HG03460 (cell line): ENCODE measurements at regions not wholly inside any gene's neighbourhood (a gene's known extent, or its start where the extent isn't known, plus 50 kb on each side); places are given as distances from the start of the nearest gene placed in this dataset.

Experiments
- ATAC-seq: cut with Tn5 transposase; IDR thresholded peaks from one replicate; pipeline ENCODE4 v1.9.1; 2021; ENCODE audit not compliant: unreplicated experiment

GRCh38 chr12:75908961-75909605 is 122.5 kb downstream of the PHLDA1 start:
- no peak for ATAC-seq

- ATAC-seq, result no peak
These were observed 125.7 kb downstream of the PHLDA1 start for GRCh38 chr12:75905922-75906321.

GRCh38 chr12:75900781-75901254 is 130.8 kb downstream of the PHLDA1 start:
- no peak for ATAC-seq

GRCh38 chr12:75900226-75900625 is 131.3 kb downstream of the PHLDA1 start:
- no peak for ATAC-seq

- no peak for ATAC-seq
These were observed 136.4 kb downstream of the PHLDA1 start for GRCh38 chr12:75894965-75895754.

- ATAC-seq, result no peak
These were observed 137.8 kb downstream of the PHLDA1 start for GRCh38 chr12:75893765-75894164.

- ATAC-seq, result no peak
These were observed 138.7 kb downstream of the PHLDA1 start for GRCh38 chr12:75892731-75893408.

- ATAC-seq, result no peak
These were observed 140.5 kb downstream of the PHLDA1 start for GRCh38 chr12:75891072-75891471.

- ATAC-seq, result no peak
These were observed 140.9 kb downstream of the PHLDA1 start for GRCh38 chr12:75890660-75891059.

GRCh38 chr12:75890141-75890540 is 141.4 kb downstream of the PHLDA1 start:
- ATAC-seq, result no peak

GRCh38 chr12:75888874-75889613 is 142.5 kb downstream of the PHLDA1 start:
- ATAC-seq, result no peak

- no peak for ATAC-seq
These were observed 143.2 kb downstream of the PHLDA1 start for GRCh38 chr12:75888399-75888798.

GRCh38 chr12:75887979-75888378 is 143.6 kb downstream of the PHLDA1 start:
- ATAC-seq, result no peak

- ATAC-seq, result no peak
These were observed 147.1 kb downstream of the PHLDA1 start for GRCh38 chr12:75884465-75884985.

GRCh38 chr12:75883241-75883640 is 148.3 kb downstream of the PHLDA1 start:
- ATAC-seq, result no peak

GRCh38 chr12:75882421-75882820 is 149.2 kb downstream of the PHLDA1 start:
- no peak for ATAC-seq

GRCh38 chr12:75881920-75882319 is 149.7 kb downstream of the PHLDA1 start:
- no peak for ATAC-seq

- ATAC-seq, result no peak
These were observed 153.6 kb downstream of the PHLDA1 start for GRCh38 chr12:75877763-75878621.

- ATAC-seq, result no peak
These were observed 154.5 kb downstream of the PHLDA1 start for GRCh38 chr12:75876832-75877762.
